DOHH2 (cell line): ENCODE measurements at regions not wholly inside any gene's neighbourhood (a gene's known extent, or its start where the extent isn't known, plus 50 kb on each side); places are given as distances from the start of the nearest gene placed in this dataset.

Source experiments
- EZH2phosphoT487 ChIP-seq: fragments of 200-600 bp; sonication (generic); IDR thresholded peaks from 2 replicates; pipeline ENCODE4 v1.6.1; 2017; ENCODE audit warnings: borderline replicate concordance, mild to moderate bottlenecking, antibody characterized with exemption, low read length, moderate library complexity, mixed read lengths
- TF ChIP-seq, protein P1 (sequence below): fragments of 200-600 bp; sonication (generic); IDR thresholded peaks from one replicate; pipeline ENCODE4 v1.5.1; 2014; ENCODE audit warnings: antibody characterized with exemption, mild to moderate bottlenecking, low read depth, low read length; ENCODE audit not compliant: poor library complexity, severe bottlenecking

DNA sequence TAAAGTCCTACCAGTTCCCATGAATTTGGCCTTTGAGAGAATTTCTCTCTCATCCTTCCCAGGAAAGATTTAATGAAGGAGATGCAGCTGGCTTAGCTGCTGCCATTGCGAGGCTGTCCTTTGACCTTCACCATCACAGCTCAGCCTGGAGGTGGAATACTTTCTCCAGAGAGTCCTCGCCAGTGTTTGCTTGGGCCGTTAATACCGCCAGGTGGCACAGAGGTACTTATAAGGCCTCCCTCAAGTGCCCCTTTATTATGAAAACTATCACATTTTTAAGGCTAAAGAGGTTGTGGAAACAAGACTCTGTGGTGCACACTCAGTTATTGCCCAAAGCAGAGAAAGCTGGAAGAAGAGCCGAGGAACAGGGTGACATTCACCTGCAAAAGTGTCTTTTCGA is 330.6 kb downstream of the CCSER2 start:
- TF ChIP-seq, protein P1, sequence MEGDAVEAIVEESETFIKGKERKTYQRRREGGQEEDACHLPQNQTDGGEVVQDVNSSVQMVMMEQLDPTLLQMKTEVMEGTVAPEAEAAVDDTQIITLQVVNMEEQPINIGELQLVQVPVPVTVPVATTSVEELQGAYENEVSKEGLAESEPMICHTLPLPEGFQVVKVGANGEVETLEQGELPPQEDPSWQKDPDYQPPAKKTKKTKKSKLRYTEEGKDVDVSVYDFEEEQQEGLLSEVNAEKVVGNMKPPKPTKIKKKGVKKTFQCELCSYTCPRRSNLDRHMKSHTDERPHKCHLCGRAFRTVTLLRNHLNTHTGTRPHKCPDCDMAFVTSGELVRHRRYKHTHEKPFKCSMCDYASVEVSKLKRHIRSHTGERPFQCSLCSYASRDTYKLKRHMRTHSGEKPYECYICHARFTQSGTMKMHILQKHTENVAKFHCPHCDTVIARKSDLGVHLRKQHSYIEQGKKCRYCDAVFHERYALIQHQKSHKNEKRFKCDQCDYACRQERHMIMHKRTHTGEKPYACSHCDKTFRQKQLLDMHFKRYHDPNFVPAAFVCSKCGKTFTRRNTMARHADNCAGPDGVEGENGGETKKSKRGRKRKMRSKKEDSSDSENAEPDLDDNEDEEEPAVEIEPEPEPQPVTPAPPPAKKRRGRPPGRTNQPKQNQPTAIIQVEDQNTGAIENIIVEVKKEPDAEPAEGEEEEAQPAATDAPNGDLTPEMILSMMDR: no peak
- TF ChIP-seq EZH2phosphoT487: no peak
